Esophagus muscularis mucosa (tissue), 4 donors: ENCODE measurements at regions not wholly inside any gene's neighbourhood (a gene's known extent, or its start where the extent isn't known, plus 50 kb on each side); places are given as distances from the start of the nearest gene placed in this dataset.

Experiments
- EP300 ChIP-seq: sonication (generic); formaldehyde crosslinking; IDR thresholded peaks from one replicate; pipeline ENCODE4 v1.6.1; 2017; ENCODE audit warnings: antibody characterized with exemption
- POLR2A ChIP-seq: fragments of 450-650 bp; IDR thresholded peaks from one replicate; pipeline ENCODE4 v1.6.1; 2017; ENCODE audit warnings: antibody characterized with exemption, moderate library complexity, mild to moderate bottlenecking, low read depth
- TF ChIP-seq, protein P1 (sequence below), 3 experiments: fragments of 200-600 bp in 2 of 3; fragments of 450-650 bp in 1 of 3; sonication (generic) in 2 of 3; IDR thresholded peaks; one replicate each; pipeline ENCODE4 v1.5.1; 2017 to 2019; ENCODE audit warnings: antibody characterized with exemption in 3 of 3, mild to moderate bottlenecking in 2 of 3, moderate library complexity in 1 of 3

DNA sequence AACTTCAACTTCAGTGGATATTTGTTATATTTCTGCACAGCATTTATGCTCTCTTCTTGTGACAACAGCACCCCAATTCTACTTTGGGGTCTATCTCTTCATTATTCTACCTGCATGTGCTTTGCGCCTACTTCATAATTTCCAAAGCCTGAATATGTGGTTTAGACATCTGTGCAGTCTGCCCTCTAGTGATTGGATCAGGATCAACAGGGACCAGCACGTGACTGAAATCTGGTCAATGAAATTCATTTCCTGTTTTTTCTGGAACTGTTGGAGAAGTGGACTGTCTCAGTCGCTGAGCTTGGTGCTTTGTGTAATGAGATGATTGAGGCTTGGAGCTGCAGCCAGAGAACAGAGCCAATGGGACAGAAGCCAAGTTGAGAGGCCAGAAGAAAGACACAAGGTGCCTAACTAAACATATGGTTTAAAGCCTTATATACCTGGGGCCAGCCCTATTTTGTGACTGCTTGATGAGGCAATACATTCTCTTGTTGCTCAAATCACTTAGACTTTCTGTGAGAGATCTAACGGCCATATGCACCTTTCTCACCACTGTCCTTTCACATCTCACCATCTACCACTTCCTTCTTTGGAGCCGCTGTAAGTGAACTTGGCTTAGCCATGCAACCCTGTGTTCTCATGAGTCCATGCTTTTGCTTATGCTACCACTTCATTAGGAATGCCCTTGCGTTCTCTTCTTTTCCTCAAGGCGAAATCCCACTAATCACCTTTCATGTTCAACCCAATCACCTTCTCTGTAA lies 68.8 kb upstream of the PPP2R2B start:
- no peak for TF ChIP-seq POLR2A
- TF ChIP-seq, protein P1, sequence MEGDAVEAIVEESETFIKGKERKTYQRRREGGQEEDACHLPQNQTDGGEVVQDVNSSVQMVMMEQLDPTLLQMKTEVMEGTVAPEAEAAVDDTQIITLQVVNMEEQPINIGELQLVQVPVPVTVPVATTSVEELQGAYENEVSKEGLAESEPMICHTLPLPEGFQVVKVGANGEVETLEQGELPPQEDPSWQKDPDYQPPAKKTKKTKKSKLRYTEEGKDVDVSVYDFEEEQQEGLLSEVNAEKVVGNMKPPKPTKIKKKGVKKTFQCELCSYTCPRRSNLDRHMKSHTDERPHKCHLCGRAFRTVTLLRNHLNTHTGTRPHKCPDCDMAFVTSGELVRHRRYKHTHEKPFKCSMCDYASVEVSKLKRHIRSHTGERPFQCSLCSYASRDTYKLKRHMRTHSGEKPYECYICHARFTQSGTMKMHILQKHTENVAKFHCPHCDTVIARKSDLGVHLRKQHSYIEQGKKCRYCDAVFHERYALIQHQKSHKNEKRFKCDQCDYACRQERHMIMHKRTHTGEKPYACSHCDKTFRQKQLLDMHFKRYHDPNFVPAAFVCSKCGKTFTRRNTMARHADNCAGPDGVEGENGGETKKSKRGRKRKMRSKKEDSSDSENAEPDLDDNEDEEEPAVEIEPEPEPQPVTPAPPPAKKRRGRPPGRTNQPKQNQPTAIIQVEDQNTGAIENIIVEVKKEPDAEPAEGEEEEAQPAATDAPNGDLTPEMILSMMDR (IDR thresholded peaks at IDR 0.05), result no peak
- TF ChIP-seq EP300, result no peak
